ENCODE measurements at regions not wholly inside any gene's neighbourhood (a gene's known extent, or its start where the extent isn't known, plus 50 kb on each side); places are given as distances from the start of the nearest gene placed in this dataset.
A peak's percentile ranks its signal among the peaks of the same experiment; 100 is the strongest.
"Not testable (repeated sequence)": the region's sequence is repeated elsewhere in the genome, so short reads cannot be mapped to it uniquely, and the experiment has no call there.

GRCh38 chr3:146382386-146382785 lies 87.0 kb downstream of the PLSCR2 start:
- DNase-seq = no peak

- DNase-seq = no peak
These were observed 89.3 kb downstream of the PLSCR2 start for GRCh38 chr3:146380046-146380445.

- no peak for DNase-seq
These were observed 94.1 kb downstream of the PLSCR2 start for GRCh38 chr3:146375219-146375618.

- DNase-seq = no peak
These were observed 95.2 kb downstream of the PLSCR2 start for GRCh38 chr3:146374146-146374545.

GRCh38 chr3:146371902-146372301 lies 97.5 kb downstream of the PLSCR2 start:
- no peak for DNase-seq

GRCh38 chr3:146368882-146369523 lies 100.4 kb downstream of the PLSCR2 start:
- no peak for DNase-seq

GRCh38 chr3:146359841-146360240 lies 108.9 kb upstream of the PLSCR4 start:
- DNase-seq = no peak

- not testable (repeated sequence) for DNase-seq
These were observed 103.5 kb upstream of the PLSCR4 start for GRCh38 chr3:146354421-146354820.

- DNase-seq = no peak
These were observed 99.9 kb upstream of the PLSCR4 start for GRCh38 chr3:146350852-146351251.

- DNase-seq = no peak
These were observed 95.0 kb upstream of the PLSCR4 start for GRCh38 chr3:146345900-146346299.

- no peak for DNase-seq
These were observed 92.6 kb upstream of the PLSCR4 start for GRCh38 chr3:146343551-146343950.

- DNase-seq = no peak
These were observed 92.1 kb upstream of the PLSCR4 start for GRCh38 chr3:146342989-146343388.

- no peak for DNase-seq
These were observed 88.4 kb upstream of the PLSCR4 start for GRCh38 chr3:146339349-146339748.

- DNase-seq = no peak
These were observed 87.1 kb upstream of the PLSCR4 start for GRCh38 chr3:146337991-146338390.

GRCh38 chr3:146335386-146335785 lies 84.5 kb upstream of the PLSCR4 start:
- no peak for DNase-seq

GRCh38 chr3:146334151-146334550 lies 83.2 kb upstream of the PLSCR4 start:
- no peak for DNase-seq

- DNase-seq = no peak
These were observed 81.1 kb upstream of the PLSCR4 start for GRCh38 chr3:146331967-146332366.

- peak; percentile 21 to 40 for DNase-seq
These were observed 76.1 kb upstream of the PLSCR4 start for GRCh38 chr3:146326875-146327543.

GRCh38 chr3:146325170-146325569 lies 74.3 kb upstream of the PLSCR4 start:
- DNase-seq = no peak

GRCh38 chr3:146322216-146322817 lies 71.4 kb upstream of the PLSCR4 start:
- no peak for DNase-seq

GRCh38 chr3:146314871-146315270 lies 64.0 kb upstream of the PLSCR4 start:
- DNase-seq = no peak

- no peak for DNase-seq
These were observed 62.8 kb upstream of the PLSCR4 start for GRCh38 chr3:146313746-146314111.

- no peak for DNase-seq
These were observed 62.3 kb upstream of the PLSCR4 start for GRCh38 chr3:146313031-146313745.

GRCh38 chr3:146308682-146309081 lies 57.8 kb upstream of the PLSCR4 start:
- DNase-seq = no peak
